Stimulated activated CD4-positive, alpha-beta T cell treated with anti-CD3 and anti-CD28 coated beads, Interleukin-4, amount 100 ng/mL, for 48 hours (primary cell): ENCODE measurements at regions not wholly inside any gene's neighbourhood (a gene's known extent, or its start where the extent isn't known, plus 50 kb on each side); places are given as distances from the start of the nearest gene placed in this dataset.
"Not testable (repeated sequence)": the region's sequence is repeated elsewhere in the genome, so short reads cannot be mapped to it uniquely, and the experiment has no call there.

Source experiments
- DNase-seq, 2 donors: peaks; one replicate each; pipeline ENCODE4 v3.0.0-alpha.2; 2020; ENCODE audit warnings: low read depth in 2 of 2

DNA sequence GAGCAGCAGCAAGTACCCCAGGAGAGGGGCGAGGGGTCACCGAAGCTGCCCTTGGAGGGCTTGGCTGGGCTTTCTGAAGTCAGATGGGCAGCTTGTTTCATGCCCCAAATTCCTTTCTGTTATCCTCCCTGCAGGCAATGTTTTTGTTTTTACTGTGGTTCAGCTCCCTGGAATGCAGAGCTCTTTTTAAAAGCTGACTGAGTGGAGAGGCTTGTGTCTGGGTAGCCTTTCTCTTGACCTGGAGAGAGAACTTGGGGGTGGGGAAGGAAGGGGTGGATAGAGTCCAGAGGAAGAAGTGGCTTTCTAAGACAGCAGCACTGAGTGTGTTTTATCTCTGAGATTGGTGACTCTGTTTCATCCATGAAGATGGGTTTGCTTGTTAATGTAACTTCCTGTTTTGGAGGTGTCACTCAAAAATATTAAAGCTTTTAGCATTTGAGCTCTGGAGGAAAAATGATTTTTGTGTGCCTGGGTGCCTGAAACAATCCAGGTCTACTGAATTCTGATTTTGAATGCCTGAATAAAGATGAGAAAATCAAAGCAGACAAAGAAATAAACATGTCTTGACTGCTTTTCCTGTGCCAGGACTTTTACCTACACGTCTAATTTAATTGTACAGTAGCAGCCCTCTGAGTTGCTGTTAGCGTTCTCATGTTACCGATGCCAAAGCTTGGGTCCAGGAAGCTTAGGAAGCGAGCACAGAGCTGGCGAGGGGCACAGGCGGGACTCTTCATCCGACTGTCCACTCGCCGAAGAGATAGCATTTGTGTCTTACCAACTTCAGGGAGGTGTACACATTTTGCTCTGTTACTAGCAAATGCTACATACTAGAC, 78.2 kb upstream of the EEF1E1 start:
- DNase-seq: no peak

DNA sequence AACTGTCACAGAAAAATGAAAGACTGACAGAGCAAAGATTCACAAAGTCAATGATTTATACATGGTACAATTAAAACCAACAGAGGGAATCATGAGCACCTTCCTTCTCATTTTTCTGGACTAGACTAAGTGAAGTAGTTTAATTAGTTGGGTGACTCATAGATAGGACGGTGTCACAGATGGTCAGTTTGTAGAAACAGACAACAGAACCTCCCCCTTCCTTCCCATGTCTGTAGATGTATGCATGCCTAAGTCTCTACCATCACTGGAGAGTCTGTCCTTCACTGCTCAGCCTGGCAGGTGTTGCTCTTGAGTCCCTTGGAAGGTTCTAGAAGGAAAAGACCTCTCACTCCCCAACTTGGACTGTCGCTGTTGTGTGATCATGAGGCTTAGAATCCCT, 75.4 kb upstream of the EEF1E1 start:
- DNase-seq: no peak

DNA sequence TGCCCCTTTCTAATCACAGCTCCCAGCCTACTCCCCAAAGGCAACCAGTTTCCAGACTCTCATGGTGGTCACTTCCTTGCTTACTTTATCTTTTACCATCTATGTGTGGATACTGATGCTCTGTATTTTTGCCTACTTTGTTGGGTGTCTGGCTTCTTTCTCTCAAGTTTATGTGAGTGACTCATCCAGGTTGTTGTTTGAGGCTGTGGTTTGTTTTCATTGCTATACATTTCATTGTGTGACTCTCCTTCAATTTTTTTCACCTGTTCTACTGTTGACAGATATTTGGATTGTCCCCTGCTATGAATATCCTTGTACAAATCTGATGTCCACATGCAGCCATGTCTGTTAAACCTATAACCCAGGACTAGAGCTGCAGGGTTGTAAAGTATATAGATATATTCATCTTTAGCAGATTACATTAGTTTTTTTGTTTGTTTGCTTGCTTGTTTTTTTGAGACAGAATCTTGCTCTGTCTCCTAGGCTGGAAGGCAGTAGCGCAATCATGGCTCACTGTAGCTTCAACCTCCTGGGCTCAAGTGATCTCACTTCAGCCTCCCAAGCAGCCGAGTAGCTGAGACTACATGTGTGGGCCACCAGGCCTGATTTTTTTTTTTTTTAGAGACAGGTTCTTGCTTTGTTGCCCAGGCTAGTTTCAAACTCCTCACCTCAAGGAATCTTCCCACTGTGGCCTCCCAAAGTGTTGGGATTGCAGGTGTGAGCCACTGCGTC, 72.9 kb upstream of the EEF1E1 start:
- no peak for DNase-seq

DNA sequence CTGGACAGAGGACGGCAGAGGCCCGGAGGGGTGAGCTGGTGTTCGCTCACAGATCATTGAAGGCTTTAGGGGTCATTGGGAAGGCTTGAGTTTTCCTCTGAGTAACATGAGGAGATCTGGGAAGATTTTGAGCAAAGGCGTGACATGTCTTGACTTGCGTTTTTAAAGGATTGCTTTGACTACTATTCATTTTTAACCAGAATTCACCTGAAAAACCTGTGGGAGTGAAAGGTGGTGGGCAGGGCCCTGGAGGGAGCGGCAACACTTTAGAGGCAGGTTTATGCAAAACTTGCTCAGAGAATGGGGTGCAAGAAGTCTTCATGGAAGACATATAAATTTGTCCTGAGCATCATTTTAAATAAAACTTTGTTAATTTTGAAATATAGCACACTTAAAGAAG, 72.2 kb upstream of the EEF1E1 start:
- DNase-seq: no peak

DNA sequence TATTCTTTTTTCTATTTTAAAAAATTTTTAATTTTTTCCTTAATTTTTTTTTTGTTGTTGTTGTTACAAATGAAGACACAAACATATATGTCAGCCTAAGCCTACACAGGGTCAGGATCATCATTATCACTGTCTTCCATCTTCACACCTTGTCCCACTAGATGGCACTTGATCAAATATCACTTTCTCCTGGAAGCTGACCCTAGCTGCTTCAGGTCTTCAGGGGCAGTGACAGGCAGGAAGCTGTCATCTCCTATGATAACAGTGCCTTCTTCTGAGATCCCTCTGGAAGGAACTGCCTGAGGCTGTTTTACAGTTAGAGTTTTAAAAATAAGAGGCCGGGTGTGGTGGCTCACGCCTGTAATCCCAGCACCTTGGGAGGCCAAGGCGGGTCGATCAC, 70.2 kb upstream of the EEF1E1 start:
- no peak for DNase-seq

DNA sequence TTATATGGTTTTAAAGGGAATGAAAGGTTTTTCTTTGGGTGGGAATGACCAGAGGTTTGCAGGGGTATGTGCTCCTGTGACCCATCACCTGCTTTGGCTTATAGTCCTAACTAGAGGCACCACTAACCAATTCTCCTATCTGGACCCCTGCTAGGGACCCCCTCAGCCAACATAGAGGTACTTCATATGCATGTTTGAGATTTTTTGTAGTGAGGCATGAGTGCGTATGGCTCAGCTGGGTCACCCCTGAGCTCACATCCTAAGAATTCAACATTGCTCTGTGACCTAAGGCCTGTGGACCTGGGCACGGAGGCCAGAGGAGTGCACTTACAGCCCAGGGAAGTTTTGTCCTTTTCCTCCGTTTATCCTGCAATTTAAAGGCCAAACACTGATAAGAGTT, 68.4 kb upstream of the EEF1E1 start:
- no peak for DNase-seq

DNA sequence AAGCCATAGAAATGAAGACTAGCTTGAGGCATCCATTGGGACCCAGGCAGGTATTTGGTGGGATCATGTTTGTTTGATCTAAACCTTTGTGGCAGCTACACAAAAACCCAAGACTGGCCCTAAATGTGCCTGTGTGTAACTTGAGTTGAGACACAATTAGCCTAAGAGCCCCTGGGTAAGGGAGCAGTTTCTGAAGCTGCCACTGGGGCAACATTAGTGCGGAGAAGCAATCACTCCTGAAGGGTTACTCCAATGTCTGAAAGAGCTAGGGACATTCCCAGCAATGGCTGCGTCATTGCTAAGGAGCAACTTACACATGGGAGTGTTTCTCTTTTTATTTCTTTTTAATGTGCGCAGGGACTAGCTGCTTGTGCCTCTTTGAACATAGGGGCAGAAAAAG, 67.9 kb upstream of the EEF1E1 start:
- DNase-seq: no peak

DNA sequence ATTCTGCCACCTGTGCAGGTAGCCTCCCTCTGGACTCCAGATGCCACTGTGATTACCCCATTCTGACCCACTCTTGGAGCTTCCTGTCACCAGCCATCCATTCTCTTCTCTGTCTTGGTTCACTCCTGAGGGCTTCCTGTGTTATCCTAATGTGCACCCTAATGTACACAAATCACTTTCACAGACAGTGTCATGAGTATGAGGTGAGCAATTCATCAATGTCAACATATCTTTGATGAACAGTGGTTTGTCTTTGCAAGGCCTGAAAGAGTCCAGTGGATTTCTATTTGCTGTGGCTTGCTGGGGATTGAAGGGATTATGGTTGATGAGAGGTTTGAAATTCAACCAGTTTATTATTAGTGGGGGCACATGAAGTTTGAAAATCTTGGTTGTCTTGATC, 63.8 kb upstream of the EEF1E1 start:
- DNase-seq: no peak

DNA sequence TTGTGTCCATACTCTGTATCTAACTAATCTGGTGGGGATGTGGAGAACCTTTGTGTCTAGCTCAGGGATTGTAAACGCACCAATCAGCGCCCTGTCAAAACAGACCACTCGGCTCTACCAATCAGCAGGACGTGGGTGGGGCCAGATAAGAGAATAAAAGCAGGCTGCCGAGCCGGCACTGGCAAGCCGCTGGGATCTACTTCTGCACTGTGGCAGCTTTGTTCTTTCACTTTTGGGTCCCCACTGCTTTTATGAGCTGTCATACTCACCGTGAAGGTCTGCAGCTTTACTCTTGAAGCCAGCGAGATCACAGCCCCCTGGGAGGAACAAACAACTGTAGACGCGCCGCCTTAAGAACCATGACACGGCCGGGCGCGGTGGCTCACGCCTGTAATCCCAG, 62.7 kb upstream of the EEF1E1 start:
- not testable (repeated sequence) for DNase-seq

DNA sequence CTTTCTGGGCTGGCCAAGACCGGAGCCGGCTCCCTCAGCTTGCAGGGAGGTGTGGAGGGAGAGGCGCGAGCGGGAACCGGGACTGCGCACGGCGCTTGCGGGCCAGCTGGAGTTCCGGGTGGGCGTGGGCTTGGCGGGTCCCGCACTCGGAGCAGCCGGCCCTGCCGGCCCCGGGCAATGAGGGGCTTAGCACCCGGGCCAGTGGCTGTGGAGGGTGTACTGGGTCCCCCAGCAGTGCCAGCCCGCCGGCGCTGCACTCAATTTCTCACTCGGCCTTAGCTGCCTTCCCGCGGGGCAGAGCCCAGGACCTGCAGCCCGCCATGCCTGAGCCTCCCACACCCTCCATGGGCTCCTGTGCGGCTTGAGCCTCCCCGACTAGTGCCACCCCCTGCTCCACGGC, 61.9 kb upstream of the EEF1E1 start:
- not testable (repeated sequence) for DNase-seq

DNA sequence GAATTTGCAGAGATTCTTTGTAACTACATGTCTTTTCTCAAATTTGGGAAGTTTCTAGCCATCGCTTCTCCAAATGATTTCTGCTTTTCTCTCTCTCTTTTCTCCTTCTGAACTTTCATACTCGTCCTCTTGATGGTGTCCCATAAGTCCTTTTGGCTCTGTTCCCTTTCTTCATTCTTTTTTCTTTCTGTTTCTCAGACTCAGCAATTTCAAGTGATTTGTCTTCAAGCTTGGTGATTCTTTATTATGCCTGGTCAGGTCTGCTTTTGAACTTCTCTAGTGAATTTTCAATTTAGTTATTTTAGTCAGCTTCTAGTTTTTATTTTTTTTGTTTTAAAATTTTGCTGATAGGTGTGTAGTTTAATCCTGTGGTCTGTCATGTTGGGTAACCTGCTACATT, 57.6 kb upstream of the EEF1E1 start:
- DNase-seq: no peak

DNA sequence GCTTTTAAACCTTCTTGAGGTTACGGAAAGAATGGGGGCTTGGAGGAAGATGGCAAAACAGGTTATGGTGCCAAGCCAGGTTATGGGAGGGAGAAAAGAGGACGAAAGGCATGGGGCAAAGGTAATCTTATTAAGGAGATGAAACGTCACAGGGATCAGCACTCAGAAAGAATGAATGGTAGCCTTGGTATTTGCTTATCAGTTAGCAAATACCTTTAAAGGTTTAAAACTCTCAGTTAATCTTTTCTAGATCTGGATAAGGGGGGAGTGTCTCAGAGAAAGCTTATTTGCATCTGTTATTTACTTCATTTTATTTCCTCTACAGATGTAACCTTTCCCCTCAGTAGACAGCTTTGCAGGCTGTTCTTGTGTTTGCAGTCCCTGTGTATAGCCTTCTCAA, 55.5 kb upstream of the EEF1E1 start:
- DNase-seq: no peak

DNA sequence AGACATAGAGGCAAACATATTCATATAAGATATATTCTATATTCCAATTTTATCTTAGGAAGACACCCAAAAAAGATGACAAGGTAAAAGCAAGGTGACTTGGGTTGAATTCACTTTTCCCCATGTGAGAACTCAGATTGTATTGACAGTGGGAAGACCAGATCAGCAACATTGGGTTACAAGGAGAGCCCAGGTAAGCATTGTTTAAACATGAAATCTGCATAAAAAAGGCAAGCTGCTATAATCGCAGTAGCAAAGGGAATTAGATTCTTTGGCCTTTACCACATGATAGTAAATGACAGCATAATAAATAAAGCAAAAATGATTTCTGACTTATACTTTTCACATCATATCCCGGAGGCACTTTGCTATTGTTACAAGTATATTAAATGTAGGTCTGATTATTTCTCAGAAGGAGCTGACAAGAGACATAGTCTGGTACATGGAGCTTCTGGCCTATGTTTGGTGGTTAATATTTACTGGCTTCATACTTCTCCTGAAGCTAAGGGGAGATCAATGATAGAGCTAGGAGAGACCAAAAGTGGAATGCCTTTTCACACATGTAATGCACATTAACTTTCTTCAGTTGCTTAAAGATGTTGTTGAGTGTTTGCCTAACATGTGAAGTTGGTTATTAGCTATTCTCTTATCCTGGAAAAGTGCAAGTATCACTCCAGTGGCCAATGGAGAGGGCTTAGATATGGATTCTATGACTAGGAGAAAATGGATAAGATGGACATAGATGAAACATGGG, 53.1 kb upstream of the EEF1E1 start:
- no peak for DNase-seq
